ENCODE measurements at regions not wholly inside any gene's neighbourhood (a gene's known extent, or its start where the extent isn't known, plus 50 kb on each side); places are given as distances from the start of the nearest gene placed in this dataset.

DNA sequence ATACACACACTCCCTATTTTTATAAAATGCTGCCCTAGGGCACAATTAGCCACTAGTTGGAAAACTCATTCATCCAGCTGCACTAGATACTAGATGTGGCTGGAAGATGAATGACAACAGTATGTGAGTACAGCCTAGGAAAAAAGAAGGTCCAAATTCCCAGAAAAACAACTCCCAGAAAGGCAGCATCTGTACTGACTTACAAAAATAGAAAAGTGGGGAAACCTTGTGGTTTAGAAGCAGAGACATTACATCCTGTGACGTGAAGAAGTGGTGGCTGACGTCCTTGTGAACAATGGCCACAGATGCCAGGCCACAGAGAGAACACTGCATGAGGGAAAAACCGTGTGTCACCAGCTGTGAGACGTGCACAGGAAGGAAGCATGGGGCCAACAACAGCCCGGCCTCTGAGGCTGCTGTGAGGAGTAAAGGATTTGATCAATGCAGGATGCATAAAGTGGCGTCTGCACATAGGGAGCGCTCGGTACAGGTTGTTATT is 81.2 kb downstream of the SPRY1 start:
- CTCF ChIA-PET = interaction anchor here (1.1 kb wide), 1 partner anchor 194 kb away, joined by 3 read pairs; no protein-coding TSS in a partner anchor
- POLR2A ChIA-PET = no interaction called here
- TF ChIP-seq, protein P1, sequence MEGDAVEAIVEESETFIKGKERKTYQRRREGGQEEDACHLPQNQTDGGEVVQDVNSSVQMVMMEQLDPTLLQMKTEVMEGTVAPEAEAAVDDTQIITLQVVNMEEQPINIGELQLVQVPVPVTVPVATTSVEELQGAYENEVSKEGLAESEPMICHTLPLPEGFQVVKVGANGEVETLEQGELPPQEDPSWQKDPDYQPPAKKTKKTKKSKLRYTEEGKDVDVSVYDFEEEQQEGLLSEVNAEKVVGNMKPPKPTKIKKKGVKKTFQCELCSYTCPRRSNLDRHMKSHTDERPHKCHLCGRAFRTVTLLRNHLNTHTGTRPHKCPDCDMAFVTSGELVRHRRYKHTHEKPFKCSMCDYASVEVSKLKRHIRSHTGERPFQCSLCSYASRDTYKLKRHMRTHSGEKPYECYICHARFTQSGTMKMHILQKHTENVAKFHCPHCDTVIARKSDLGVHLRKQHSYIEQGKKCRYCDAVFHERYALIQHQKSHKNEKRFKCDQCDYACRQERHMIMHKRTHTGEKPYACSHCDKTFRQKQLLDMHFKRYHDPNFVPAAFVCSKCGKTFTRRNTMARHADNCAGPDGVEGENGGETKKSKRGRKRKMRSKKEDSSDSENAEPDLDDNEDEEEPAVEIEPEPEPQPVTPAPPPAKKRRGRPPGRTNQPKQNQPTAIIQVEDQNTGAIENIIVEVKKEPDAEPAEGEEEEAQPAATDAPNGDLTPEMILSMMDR (IDR thresholded peaks at IDR 0.05; ENCODE audit: control extremely low read depth, extremely low read depth, low read depth, missing control alignments) = no peak
- no peak for DNase-seq (ENCODE audit: extremely low spot score)

DNA sequence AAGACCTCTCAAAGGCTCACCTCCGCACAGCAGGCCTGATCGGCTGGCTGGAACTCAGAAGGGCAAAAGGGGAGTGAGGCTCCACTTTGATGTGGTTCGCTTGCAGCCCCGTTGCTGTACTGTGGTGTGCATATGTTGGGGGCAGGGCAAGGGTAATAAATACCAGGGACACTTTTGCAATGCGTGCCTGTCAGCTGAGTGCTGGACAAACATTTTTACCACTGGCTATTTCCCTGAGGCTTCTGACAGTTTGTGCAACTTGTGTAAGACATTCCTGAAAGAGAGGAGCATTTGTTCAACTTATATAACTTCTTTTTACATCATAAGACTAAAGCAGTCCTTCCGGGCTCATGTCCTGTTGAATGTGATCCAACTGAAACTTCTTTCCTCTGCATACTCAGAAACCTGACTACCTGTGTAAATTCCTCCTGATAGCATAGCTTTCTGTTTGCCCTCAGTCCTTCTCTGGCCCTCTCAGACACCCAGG is 82.3 kb downstream of the SPRY1 start:
- POLR2A ChIA-PET = no interaction called here
- CTCF ChIA-PET = interaction anchor here (0.9 kb wide), 1 partner anchor 8 kb away, joined by 3 read pairs; no protein-coding TSS in a partner anchor
- DNase-seq (ENCODE audit: extremely low spot score) = no peak
- TF ChIP-seq, protein P1 (IDR thresholded peaks at IDR 0.05; ENCODE audit: control extremely low read depth, extremely low read depth, low read depth, missing control alignments) = no peak

DNA sequence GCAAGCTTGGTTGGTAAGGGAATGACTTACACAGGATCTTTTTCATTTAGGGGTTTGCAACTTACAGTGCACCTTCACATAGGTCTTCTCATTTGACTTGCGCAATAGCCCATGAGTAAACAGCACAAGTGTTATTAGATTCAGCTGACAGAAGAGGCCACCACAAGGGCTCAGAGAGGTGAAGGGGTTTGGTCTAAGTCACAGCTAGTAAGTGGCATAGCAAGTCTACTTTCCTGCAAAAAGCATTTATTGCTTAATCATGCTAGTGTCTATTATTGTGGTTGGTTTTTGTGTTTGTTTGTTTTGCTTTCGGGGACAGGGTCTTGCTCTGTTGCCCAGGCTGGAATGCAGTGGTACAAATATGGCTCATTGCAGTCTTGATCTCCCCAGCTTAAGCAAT is 83.3 kb downstream of the SPRY1 start:
- TF ChIP-seq, protein P1 (IDR thresholded peaks at IDR 0.05; ENCODE audit: control extremely low read depth, extremely low read depth, low read depth, missing control alignments) = no peak
- DNase-seq (ENCODE audit: extremely low spot score) = no peak
- CTCF ChIA-PET = interaction anchor here (0.9 kb wide), 1 partner anchor 24 kb away, joined by 4 read pairs; no protein-coding TSS in a partner anchor
- POLR2A ChIA-PET = no interaction called here

DNA sequence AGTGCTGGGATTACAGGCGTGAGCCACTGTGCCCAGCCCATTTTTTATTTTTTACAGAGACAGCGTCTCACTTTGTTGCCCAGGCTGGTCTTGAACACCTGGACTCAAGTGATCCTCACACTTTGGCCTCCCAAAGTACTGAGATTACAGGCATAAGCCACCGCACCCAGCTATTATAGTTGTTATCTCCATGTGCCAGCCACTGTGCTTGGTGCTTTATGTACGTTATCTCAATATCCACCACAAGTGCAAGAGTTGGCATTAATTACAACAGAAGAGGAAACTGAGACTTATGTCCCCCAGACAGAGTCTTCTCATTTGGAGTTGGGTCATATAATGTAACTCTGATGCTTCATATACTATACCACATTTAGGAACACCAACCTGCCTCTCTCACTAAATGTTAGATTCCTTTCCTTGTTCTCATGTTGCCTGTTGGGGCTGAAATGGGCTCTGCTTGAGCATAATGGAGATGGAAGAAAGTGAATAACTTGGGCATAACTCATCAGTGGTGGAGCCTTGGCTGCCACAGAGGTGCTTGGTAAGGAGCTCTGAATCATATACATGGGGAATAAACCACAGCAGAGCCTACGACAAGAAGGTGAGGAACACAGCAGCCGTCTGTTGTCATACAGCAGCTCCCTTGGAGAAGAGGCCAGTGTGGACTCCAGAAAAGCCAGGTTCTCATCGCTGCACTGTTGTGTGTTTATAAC is 84.3 kb downstream of the SPRY1 start:
- CTCF ChIA-PET = no interaction called here
- DNase-seq (ENCODE audit: extremely low spot score) = no peak
- TF ChIP-seq, protein P1 (IDR thresholded peaks at IDR 0.05; ENCODE audit: control extremely low read depth, extremely low read depth, low read depth, missing control alignments) = no peak
- POLR2A ChIA-PET = no interaction called here

DNA sequence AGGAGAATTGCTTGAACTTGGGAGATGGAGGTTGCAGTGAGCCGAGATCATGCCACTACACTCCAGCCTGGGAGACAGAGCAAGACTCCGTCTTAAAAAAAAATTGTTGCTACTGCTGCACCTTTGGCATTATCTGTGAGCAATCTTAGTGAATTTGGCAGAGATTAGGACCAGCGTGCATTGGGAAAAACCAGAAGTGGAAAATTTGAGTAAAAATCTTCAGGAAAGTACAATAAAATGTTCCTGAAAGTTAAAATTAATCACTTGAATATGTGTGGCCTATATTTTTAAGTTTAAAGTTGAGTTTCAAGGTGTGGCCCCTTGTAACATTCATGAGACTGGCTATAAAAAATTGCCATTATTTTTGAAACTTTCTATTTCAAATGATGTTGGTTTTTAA is 85.1 kb downstream of the SPRY1 start:
- TF ChIP-seq, protein P1 (IDR thresholded peaks at IDR 0.05; ENCODE audit: control extremely low read depth, extremely low read depth, low read depth, missing control alignments) = no peak
- no peak for DNase-seq (ENCODE audit: extremely low spot score)
- ChIA-PET POLR2A (no interaction called here), CTCF (no interaction called here)

DNA sequence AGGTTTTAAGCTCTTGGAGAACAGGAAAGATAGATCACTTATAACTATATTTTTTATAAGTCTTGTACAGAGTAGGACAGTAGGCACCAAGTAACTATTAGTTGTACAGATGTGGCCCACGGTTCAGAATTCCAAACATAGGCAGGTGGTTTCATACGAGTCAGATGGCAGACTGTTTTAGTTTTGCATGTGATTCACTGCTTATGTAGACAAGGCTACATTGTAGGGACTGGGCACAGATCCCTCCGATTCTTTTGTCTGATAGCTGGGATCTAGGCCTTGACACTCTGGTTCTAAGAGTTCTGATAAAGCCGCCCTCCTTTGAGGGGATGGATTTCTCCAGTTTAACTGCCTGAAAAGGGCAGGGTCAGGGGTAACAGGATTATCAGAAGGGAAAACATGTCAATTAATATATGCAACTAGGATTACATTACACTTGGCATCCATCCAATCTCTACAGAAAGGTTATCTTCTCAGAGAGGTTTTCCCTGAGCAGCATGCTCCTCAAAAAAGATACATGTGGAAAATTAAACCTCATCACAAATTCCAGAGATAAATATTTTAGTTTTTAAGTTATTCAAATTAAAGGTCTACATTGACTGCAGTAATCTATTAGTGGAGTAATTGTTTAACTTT is 87.8 kb downstream of the SPRY1 start:
- POLR2A ChIA-PET = no interaction called here
- TF ChIP-seq, protein P1 (IDR thresholded peaks at IDR 0.05; ENCODE audit: control extremely low read depth, extremely low read depth, low read depth, missing control alignments) = no peak

More for the DNA sequence above, 87.8 kb downstream of the SPRY1 start:
- no peak for DNase-seq (ENCODE audit: extremely low spot score)
- CTCF ChIA-PET = no interaction called here
